ENCODE measurements at regions not wholly inside any gene's neighbourhood (a gene's known extent, or its start where the extent isn't known, plus 50 kb on each side); places are given as distances from the start of the nearest gene placed in this dataset.
"Not testable (repeated sequence)": the region's sequence is repeated elsewhere in the genome, so short reads cannot be mapped to it uniquely, and the experiment has no call there.

DNA sequence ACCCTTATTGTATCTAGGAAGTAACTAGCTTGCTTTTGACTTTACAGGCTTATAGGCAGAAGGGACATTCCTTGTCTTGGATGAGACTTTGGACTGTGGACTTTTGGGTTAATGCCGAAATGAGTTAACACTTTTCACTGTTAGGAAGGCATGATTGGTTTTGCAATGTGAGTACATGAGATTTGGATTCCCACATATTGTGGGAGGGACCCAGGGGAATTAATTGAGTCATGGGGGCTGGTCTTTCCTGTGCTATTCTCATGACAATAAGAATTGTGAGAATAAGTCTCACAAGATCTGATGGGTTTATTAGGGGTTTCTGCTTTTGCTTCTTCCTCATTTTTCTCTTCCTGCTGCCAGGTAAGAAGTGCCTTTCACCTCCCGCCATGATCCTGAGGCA is 417.5 kb downstream of the HINT1 start:
- no peak overlapping the region for H3K27ac ChIP-seq (ENCODE audit: low read depth in 2 of 2, low read length in 2 of 2)
- H3K27me3 ChIP-seq (ENCODE audit: control insufficient read depth in 2 of 2, insufficient read depth in 2 of 2, low read length in 2 of 2): no peaks in the 10 kb centered on the region
- no peak overlapping the region for H3K9ac ChIP-seq (ENCODE audit: low read depth in 1 of 2, low read length in 2 of 2)
- H3K4me3 ChIP-seq (ENCODE audit: low read length in 2 of 2): no peak overlapping the region
- no peaks in the 10 kb centered on the region for H3K9me3 ChIP-seq (ENCODE audit: control insufficient read depth in 2 of 2, low read length in 2 of 2)
- H3K4me1 ChIP-seq (ENCODE audit: control insufficient read depth in 2 of 2, insufficient read depth in 2 of 2, low read length in 2 of 2): no peaks in the 10 kb centered on the region
- H3K36me3 ChIP-seq (ENCODE audit: control insufficient read depth in 2 of 2, insufficient read depth in 2 of 2, low read length in 2 of 2): no peaks in the 10 kb centered on the region

DNA sequence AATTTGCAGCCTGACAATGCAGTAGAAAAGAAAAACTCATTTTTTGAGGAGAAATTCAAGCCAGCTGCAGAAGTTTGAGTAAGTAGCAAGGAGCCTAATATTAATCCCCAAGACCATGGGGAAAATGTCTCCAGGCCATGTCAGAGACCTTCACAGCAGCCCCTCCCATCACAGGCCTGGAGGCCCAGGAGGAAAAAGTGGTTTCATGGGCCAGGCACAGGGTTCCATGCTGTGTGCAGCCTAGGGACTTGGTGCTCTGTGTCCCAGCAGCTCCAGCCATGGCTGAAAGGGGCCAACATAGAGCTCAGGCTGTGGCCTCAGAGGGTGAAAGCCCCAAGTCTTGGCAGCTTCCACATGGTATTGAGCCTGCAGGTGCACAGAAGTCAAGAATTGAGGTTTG is 418.4 kb downstream of the HINT1 start:
- not testable (repeated sequence) for H3K27me3 ChIP-seq (ENCODE audit: control insufficient read depth in 2 of 2, insufficient read depth in 2 of 2, low read length in 2 of 2); H3K9me3 ChIP-seq (ENCODE audit: control insufficient read depth in 2 of 2, low read length in 2 of 2); H3K36me3 ChIP-seq (ENCODE audit: control insufficient read depth in 2 of 2, insufficient read depth in 2 of 2, low read length in 2 of 2); H3K4me1 ChIP-seq (ENCODE audit: control insufficient read depth in 2 of 2, insufficient read depth in 2 of 2, low read length in 2 of 2); H3K4me3 ChIP-seq (ENCODE audit: low read length in 2 of 2); H3K27ac ChIP-seq (ENCODE audit: low read depth in 2 of 2, low read length in 2 of 2); H3K9ac ChIP-seq (ENCODE audit: low read depth in 1 of 2, low read length in 2 of 2)

DNA sequence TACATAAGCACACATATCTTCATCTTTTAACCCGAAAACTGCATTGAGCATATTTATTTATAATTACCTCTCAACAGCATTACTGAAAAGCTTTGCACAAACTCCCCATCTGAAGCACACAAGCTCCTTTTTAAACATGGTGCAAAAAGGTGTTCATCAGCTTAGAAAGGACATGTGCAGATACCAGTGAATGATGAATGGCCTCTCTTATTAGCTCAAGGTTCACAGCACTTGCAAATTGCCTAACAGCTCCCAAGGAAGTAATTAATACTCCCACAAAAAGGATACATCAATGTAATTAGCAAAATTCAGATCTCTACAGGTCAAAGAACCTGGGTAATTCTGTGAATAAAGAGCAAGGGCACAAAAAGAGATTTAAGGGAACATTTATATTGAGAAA is 422.0 kb downstream of the HINT1 start:
- no peaks in the 10 kb centered on the region for H3K36me3 ChIP-seq (ENCODE audit: control insufficient read depth in 2 of 2, insufficient read depth in 2 of 2, low read length in 2 of 2)
- no peak overlapping the region for H3K27ac ChIP-seq (ENCODE audit: low read depth in 2 of 2, low read length in 2 of 2)
- H3K9me3 ChIP-seq (ENCODE audit: control insufficient read depth in 2 of 2, low read length in 2 of 2): no peaks in the 10 kb centered on the region
- H3K27me3 ChIP-seq (ENCODE audit: control insufficient read depth in 2 of 2, insufficient read depth in 2 of 2, low read length in 2 of 2): no peaks in the 10 kb centered on the region
- no peak overlapping the region for H3K9ac ChIP-seq (ENCODE audit: low read depth in 1 of 2, low read length in 2 of 2)
- no peak overlapping the region for H3K4me3 ChIP-seq (ENCODE audit: low read length in 2 of 2)
- H3K4me1 ChIP-seq (ENCODE audit: control insufficient read depth in 2 of 2, insufficient read depth in 2 of 2, low read length in 2 of 2): no peaks in the 10 kb centered on the region

DNA sequence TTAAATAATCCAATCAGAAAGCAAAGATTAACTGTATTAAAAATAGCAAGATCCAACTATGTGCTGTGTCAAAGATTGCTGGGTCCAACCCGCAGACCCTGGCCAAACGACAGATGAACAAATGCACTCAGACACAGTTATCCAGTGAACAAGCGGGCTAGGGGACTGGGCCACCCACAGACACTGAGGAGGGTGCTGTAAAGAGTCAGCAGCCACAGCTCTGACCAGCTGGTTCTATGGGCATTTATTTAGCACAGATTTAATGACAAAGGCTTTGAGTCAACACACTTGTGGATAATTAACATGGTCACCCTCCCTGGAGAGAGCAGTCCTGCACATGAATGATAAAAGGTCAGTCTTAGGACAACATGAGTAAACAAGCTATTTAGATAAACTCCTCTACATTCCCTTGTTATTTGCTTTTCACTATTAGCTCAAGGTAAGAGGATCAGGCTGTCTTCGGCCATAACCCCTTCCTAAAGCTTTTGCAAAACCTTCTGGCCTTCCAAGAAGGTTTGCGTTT is 424.9 kb downstream of the HINT1 start:
- no peaks in the 10 kb centered on the region for H3K27me3 ChIP-seq (ENCODE audit: control insufficient read depth in 2 of 2, insufficient read depth in 2 of 2, low read length in 2 of 2)
- no peaks in the 10 kb centered on the region for H3K4me1 ChIP-seq (ENCODE audit: control insufficient read depth in 2 of 2, insufficient read depth in 2 of 2, low read length in 2 of 2)
- H3K9me3 ChIP-seq (ENCODE audit: control insufficient read depth in 2 of 2, low read length in 2 of 2): no peaks in the 10 kb centered on the region
- no peak overlapping the region for H3K27ac ChIP-seq (ENCODE audit: low read depth in 2 of 2, low read length in 2 of 2)
- H3K36me3 ChIP-seq (ENCODE audit: control insufficient read depth in 2 of 2, insufficient read depth in 2 of 2, low read length in 2 of 2): no peaks in the 10 kb centered on the region
- no peak overlapping the region for H3K4me3 ChIP-seq (ENCODE audit: low read length in 2 of 2)
- H3K9ac ChIP-seq (ENCODE audit: low read depth in 1 of 2, low read length in 2 of 2): no peak overlapping the region

DNA sequence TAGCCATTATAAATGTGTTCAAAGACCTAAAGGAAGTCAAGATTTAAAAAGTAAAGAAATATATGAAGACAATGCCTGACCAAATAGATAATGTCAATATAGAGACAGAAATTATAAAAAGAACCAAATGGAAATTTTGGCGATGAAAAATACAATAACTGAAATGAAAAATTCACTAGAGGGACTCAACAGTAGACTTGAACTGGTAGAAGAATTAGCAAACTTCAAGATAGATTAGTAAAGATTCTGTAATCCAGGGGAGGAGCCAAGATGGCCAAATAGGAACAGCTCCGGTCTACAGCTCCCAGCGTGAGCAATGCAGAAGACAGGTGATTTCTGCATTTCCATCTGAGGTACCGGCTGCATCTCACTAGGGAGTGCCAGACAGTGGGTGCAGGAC is 433.2 kb downstream of the HINT1 start:
- H3K9ac ChIP-seq (ENCODE audit: low read depth in 1 of 2, low read length in 2 of 2): no peak overlapping the region
- H3K36me3 ChIP-seq (ENCODE audit: control insufficient read depth in 2 of 2, insufficient read depth in 2 of 2, low read length in 2 of 2): no peaks in the 10 kb centered on the region
- H3K9me3 ChIP-seq (ENCODE audit: control insufficient read depth in 2 of 2, low read length in 2 of 2): no peaks in the 10 kb centered on the region
- no peaks in the 10 kb centered on the region for H3K27me3 ChIP-seq (ENCODE audit: control insufficient read depth in 2 of 2, insufficient read depth in 2 of 2, low read length in 2 of 2)
- no peak overlapping the region for H3K4me3 ChIP-seq (ENCODE audit: low read length in 2 of 2)
- no peak overlapping the region for H3K27ac ChIP-seq (ENCODE audit: low read depth in 2 of 2, low read length in 2 of 2)
- no peaks in the 10 kb centered on the region for H3K4me1 ChIP-seq (ENCODE audit: control insufficient read depth in 2 of 2, insufficient read depth in 2 of 2, low read length in 2 of 2)

DNA sequence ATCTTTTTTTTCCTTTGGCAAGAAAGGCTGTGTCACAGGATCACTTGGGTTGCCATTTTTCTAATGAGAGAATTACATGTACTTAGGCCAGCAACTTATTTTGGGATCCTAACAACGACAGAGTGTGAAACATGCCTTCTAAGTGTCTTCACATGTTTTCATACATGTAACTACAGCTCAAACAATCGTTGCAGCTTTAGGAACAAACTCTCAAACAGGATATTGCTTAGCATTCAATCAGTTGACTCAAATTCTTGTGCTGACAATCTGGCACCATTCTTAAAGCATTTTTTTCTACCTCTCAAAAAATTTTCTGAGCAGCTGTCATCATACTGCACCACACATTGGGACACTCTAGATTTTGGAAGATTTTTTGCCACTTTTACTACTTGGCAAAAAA is 435.5 kb downstream of the HINT1 start:
- Histone ChIP-seq H3K27me3 (ENCODE audit: control insufficient read depth in 2 of 2, insufficient read depth in 2 of 2, low read length in 2 of 2) (no peaks in the 10 kb centered on the region), H3K9me3 (ENCODE audit: control insufficient read depth in 2 of 2, low read length in 2 of 2) (no peaks in the 10 kb centered on the region), H3K4me1 (ENCODE audit: control insufficient read depth in 2 of 2, insufficient read depth in 2 of 2, low read length in 2 of 2) (no peaks in the 10 kb centered on the region), H3K36me3 (ENCODE audit: control insufficient read depth in 2 of 2, insufficient read depth in 2 of 2, low read length in 2 of 2) (no peaks in the 10 kb centered on the region), H3K9ac (ENCODE audit: low read depth in 1 of 2, low read length in 2 of 2) (no peak overlapping the region), H3K27ac (ENCODE audit: low read depth in 2 of 2, low read length in 2 of 2) (no peak overlapping the region), H3K4me3 (ENCODE audit: low read length in 2 of 2) (no peak overlapping the region)

DNA sequence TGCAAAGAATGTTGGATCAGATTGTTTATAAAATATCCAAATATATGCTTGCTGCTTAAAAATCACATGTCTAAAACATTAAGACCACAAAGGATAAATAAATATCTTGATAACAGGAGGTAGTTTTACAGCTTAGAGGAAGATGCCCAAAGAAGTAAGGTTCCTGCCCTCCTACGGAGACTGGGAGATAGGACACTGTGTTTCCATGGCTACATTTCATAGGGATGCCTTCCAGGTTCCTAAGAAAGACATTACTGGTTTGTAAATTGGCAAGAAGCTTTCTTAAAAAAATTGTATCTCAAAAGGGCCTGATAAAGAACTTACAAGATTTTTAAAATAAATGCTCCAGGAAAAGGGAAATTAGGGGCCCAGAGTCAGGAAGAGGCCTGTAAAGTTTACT is 437.2 kb downstream of the HINT1 start:
- no peaks in the 10 kb centered on the region for H3K36me3 ChIP-seq (ENCODE audit: control insufficient read depth in 2 of 2, insufficient read depth in 2 of 2, low read length in 2 of 2)
- no peaks in the 10 kb centered on the region for H3K27me3 ChIP-seq (ENCODE audit: control insufficient read depth in 2 of 2, insufficient read depth in 2 of 2, low read length in 2 of 2)
- H3K9ac ChIP-seq (ENCODE audit: low read depth in 1 of 2, low read length in 2 of 2): no peak overlapping the region
- H3K27ac ChIP-seq (ENCODE audit: low read depth in 2 of 2, low read length in 2 of 2): no peak overlapping the region
- no peaks in the 10 kb centered on the region for H3K9me3 ChIP-seq (ENCODE audit: control insufficient read depth in 2 of 2, low read length in 2 of 2)
- H3K4me3 ChIP-seq (ENCODE audit: low read length in 2 of 2): no peak overlapping the region
- H3K4me1 ChIP-seq (ENCODE audit: control insufficient read depth in 2 of 2, insufficient read depth in 2 of 2, low read length in 2 of 2): no peaks in the 10 kb centered on the region

DNA sequence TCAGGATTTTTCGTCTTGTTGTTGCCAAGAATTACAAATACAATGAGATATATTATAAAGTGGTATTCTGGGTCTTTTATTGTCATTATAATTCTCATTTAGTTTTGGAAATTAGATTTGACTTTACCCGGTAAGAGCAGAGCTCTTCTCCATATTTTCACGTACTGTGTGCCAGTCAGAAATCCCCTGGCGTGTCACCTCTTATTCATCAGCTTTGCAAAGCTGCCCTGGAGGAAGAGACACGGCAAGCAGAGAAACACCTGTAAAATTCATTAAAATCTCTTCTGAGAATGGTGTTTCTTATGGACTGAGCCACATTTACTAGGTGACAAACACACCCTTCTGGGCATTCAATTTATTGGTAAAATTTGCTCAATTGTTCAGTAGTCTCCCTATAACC is 440.4 kb downstream of the HINT1 start:
- Histone ChIP-seq H3K4me3 (ENCODE audit: low read length in 2 of 2) (no peak overlapping the region), H3K27ac (ENCODE audit: low read depth in 2 of 2, low read length in 2 of 2) (no peak overlapping the region), H3K27me3 (ENCODE audit: control insufficient read depth in 2 of 2, insufficient read depth in 2 of 2, low read length in 2 of 2) (no peaks in the 10 kb centered on the region), H3K9me3 (ENCODE audit: control insufficient read depth in 2 of 2, low read length in 2 of 2) (no peaks in the 10 kb centered on the region), H3K4me1 (ENCODE audit: control insufficient read depth in 2 of 2, insufficient read depth in 2 of 2, low read length in 2 of 2) (no peaks in the 10 kb centered on the region), H3K36me3 (ENCODE audit: control insufficient read depth in 2 of 2, insufficient read depth in 2 of 2, low read length in 2 of 2) (no peaks in the 10 kb centered on the region), H3K9ac (ENCODE audit: low read depth in 1 of 2, low read length in 2 of 2) (no peak overlapping the region)

DNA sequence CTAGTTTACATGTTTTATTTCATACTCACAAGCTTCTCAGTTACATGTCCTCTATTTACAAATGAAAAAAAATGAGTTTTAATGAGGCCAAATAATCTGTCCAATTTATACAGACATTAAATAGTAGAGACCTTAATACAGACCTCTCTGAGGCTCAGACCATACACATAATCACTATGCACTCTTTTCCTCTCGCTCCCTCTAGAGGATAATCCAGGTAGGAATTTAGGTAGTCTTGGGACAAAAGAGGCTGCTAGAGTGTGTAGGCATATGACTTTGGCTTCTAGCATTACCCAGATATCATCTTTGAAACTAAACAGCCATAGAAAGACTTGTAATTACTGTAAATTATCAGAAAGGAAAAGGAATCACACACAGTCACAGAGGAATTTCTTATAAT is 444.7 kb downstream of the HINT1 start:
- H3K9me3 ChIP-seq (ENCODE audit: control insufficient read depth in 2 of 2, low read length in 2 of 2): no peaks in the 10 kb centered on the region
- H3K4me1 ChIP-seq (ENCODE audit: control insufficient read depth in 2 of 2, insufficient read depth in 2 of 2, low read length in 2 of 2): no peaks in the 10 kb centered on the region
- no peak overlapping the region for H3K27ac ChIP-seq (ENCODE audit: low read depth in 2 of 2, low read length in 2 of 2)
- no peak overlapping the region for H3K9ac ChIP-seq (ENCODE audit: low read depth in 1 of 2, low read length in 2 of 2)
- no peaks in the 10 kb centered on the region for H3K36me3 ChIP-seq (ENCODE audit: control insufficient read depth in 2 of 2, insufficient read depth in 2 of 2, low read length in 2 of 2)
- no peak overlapping the region for H3K4me3 ChIP-seq (ENCODE audit: low read length in 2 of 2)
- no peaks in the 10 kb centered on the region for H3K27me3 ChIP-seq (ENCODE audit: control insufficient read depth in 2 of 2, insufficient read depth in 2 of 2, low read length in 2 of 2)

DNA sequence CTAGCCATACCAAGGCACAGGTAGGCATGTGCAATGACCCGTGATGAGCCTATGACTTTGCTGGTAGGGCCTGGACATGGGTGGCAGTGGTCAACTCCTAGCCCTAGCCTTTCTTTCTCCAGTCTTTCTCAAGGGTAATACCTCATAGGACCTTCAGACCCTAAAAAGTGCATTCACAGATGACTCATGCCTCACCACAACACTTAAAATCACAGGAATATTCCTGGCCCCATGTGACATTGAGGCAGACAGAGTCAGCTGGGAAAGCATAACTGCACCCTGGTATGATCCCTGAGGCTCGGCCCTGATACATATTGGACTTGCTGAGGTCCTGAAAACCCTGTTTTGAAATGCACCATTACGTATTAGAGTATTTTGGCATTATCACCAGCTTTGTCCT is 449.5 kb downstream of the HINT1 start:
- no peaks in the 10 kb centered on the region for H3K36me3 ChIP-seq (ENCODE audit: control insufficient read depth in 2 of 2, insufficient read depth in 2 of 2, low read length in 2 of 2)
- H3K27ac ChIP-seq (ENCODE audit: low read depth in 2 of 2, low read length in 2 of 2): no peak overlapping the region
- H3K9me3 ChIP-seq (ENCODE audit: control insufficient read depth in 2 of 2, low read length in 2 of 2): no peaks in the 10 kb centered on the region
- peaks cover 0 to 3% of the 10 kb centered on the region in 2 donors for H3K4me1 ChIP-seq (ENCODE audit: control insufficient read depth in 2 of 2, insufficient read depth in 2 of 2, low read length in 2 of 2)
- no peak overlapping the region for H3K4me3 ChIP-seq (ENCODE audit: low read length in 2 of 2)
- no peak overlapping the region for H3K9ac ChIP-seq (ENCODE audit: low read depth in 1 of 2, low read length in 2 of 2)
- no peaks in the 10 kb centered on the region for H3K27me3 ChIP-seq (ENCODE audit: control insufficient read depth in 2 of 2, insufficient read depth in 2 of 2, low read length in 2 of 2)

DNA sequence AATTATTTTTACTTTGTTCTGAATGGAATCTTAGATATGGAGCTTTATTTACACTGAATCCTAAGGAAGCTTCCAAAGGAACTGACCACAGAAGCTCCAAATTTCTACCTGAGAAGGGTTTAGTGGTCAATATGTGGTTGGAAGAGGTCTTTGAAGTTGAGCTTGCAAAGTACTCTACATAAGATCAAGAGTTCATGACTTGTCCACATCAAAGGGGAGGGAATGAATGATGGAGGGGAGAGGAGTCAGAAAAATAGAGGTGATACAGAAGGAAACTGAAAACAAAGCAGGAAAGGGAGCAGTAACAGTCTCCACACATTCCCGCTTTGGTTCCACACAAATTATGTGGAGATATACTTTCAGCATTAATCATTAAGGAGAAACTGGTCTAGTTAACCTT is 450.9 kb downstream of the HINT1 start:
- H3K9me3 ChIP-seq (ENCODE audit: control insufficient read depth in 2 of 2, low read length in 2 of 2): no peaks in the 10 kb centered on the region
- no peak overlapping the region for H3K9ac ChIP-seq (ENCODE audit: low read depth in 1 of 2, low read length in 2 of 2)
- no peak overlapping the region for H3K27ac ChIP-seq (ENCODE audit: low read depth in 2 of 2, low read length in 2 of 2)

More for the DNA sequence above, 450.9 kb downstream of the HINT1 start:
- Histone ChIP-seq H3K27me3 (ENCODE audit: control insufficient read depth in 2 of 2, insufficient read depth in 2 of 2, low read length in 2 of 2) (no peaks in the 10 kb centered on the region), H3K36me3 (ENCODE audit: control insufficient read depth in 2 of 2, insufficient read depth in 2 of 2, low read length in 2 of 2) (no peaks in the 10 kb centered on the region), H3K4me1 (ENCODE audit: control insufficient read depth in 2 of 2, insufficient read depth in 2 of 2, low read length in 2 of 2) (peaks cover 0 to 6% of the 10 kb centered on the region in 2 donors), H3K4me3 (ENCODE audit: low read length in 2 of 2) (no peak overlapping the region)
